Pons (tissue), 1 donor: ENCODE measurements at regions not wholly inside any gene's neighbourhood (a gene's known extent, or its start where the extent isn't known, plus 50 kb on each side); places are given as distances from the start of the nearest gene placed in this dataset.
"Not testable (repeated sequence)": the region's sequence is repeated elsewhere in the genome, so short reads cannot be mapped to it uniquely, and the experiment has no call there.

ENCODE experiments used
- DNase-seq: peaks from one replicate; pipeline ENCODE4 v3.0.0-alpha.2; 2016; ENCODE audit warnings: low spot score

DNA sequence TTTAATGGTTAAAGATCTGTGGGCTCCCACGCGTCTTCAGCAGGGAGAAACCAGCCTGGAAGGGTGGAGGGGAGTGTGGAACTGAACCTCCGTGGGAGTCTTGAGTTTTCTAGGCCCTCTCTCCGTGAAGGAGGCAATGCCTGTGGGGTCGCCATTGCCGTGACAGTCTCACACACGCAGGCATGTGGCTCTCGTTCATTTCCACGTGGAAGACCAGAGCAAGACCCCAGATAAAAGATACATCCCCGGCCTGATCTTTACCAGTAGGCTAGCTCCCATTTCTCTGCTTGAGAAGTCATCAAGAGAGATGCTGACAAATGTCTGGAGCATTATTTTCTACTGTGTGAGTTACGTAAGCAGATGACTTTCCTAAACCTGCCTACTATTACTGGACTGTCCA, 491.7 kb upstream of the LMO3 start:
- DNase-seq = no peak

DNA sequence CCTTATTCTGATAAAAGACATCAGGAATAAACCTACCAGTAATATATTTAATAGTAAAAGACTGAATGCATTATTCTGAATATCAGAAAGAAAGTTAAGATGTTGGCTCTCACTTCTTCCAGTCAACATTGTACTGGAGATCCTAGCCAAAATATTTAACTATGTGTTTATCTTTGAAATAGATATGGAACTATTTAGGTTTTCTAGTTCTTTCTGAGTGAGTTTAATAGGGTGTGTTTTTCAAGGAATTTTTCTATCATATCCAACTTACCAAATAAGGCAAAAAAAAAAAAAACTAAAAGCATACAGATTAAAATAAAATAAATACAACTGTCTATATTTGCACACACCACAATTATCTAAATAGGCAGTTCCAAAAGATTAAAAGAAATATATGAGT, 478.9 kb upstream of the LMO3 start:
- DNase-seq = no peak

DNA sequence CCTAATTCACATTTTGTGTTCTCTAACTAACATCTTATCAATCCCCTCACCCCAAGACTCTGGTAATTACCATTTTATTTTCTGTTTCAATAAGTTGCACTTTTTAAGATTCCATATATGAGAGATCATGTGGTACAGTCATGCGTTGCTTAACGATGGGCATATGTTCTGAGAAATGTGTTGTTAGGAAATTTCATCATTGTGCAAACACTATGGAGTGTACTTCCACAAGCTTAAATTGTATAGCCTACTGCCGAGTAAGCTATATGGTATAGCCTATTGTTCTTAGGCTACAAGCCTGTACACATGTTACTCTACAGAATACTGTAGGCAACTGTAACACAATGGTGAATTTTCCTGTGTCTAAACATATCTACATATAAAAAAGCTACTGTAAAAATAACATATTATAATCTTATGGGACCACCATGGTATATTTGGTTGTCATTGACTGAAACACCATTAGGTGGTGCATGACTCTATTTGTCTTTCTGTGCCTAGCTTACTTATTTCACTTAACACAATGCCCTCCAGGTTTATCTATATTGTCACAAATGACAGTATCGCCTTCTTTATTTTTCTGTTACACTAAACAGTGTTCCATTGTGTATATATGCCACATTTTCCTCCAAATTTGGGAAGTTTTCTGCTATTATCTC, 473.4 kb upstream of the LMO3 start:
- DNase-seq = no peak

DNA sequence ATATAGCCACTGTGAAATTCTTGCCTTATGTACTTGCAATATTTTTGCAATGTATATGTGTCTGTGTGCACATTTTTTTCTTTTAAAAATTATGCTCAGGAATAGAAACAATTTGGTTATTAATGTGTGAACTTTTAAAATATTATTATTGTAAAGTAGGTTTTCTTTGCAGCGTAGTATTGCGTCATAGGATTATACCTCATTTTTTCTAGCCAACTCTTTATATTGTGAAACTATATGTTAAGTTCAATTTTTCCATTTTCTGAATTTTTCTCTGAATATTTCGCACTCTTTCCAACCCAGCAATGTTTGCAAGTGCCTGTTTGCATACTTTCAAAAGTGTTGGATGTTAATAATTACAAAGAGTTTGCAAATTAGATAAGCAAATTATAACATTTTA, 471.6 kb upstream of the LMO3 start:
- DNase-seq = no peak

DNA sequence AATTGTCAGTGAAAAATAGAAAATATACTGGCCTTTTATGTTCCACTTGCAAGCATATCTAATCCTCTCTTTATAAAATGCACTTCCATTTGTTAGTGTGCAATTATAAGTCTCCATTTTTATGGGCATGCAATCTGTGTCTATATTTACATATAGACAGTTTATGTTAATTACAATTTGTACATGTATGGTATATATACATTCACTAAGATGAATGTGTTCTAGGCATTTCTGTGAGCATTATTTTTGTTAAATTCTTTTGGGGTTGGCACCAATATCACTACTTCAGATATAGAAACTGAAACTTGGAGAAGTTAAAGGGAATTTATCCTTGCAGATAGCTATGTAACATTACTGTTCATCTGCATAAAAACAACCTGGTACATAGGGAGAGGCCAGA, 470.8 kb upstream of the LMO3 start:
- no peak for DNase-seq

DNA sequence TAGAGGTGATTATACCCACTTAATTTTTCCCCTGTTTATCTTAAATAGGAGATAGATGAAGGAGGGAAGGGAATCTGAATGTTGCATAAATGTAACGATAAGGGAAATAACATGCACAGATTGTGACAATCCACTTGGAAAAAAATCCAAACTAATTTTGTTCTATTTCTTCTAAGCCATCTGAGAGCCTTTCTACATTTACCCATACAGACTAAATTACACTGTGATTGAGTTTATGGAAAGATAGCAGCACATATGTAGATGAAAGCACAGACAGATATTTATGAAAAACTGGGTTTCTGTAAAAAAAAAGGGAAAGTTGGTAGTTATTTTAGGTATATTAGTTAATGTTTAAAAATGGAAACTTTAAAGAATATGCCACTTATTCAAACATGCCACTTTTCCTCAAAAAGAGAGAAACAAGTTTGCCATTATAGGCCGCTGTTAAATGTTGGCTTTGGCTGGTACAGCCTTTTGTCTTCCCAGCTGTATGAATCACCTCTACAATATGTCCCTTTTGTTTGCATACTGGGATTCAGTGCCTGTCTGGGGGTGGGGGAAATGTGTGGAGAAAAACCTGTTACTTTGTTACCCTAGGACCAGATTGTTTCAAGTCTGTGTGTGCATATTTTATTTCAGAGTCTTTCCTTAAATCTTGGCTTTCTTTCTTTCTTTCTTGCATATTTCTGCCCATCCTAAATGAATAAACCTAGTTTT, 470.2 kb upstream of the LMO3 start:
- DNase-seq = no peak

DNA sequence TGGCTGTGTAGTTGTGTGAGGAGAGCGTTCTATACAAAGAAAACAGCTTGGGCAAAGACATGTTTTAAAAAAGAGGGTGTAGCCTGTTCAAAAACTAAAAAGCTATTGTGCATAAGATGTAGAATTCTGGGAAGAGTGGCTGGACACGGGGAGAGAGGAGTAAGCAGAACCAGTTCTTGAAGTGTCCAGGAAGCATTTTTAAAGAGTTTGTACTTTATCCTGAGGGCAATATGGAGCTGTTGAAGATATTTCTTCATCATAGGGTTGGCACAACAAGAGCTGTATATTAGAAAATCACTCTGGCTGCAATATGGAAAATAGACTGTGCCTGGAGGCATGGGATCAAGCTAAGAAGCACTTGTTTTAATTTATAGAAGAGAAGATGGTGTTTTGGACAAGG, 458.9 kb upstream of the LMO3 start:
- no peak for DNase-seq

DNA sequence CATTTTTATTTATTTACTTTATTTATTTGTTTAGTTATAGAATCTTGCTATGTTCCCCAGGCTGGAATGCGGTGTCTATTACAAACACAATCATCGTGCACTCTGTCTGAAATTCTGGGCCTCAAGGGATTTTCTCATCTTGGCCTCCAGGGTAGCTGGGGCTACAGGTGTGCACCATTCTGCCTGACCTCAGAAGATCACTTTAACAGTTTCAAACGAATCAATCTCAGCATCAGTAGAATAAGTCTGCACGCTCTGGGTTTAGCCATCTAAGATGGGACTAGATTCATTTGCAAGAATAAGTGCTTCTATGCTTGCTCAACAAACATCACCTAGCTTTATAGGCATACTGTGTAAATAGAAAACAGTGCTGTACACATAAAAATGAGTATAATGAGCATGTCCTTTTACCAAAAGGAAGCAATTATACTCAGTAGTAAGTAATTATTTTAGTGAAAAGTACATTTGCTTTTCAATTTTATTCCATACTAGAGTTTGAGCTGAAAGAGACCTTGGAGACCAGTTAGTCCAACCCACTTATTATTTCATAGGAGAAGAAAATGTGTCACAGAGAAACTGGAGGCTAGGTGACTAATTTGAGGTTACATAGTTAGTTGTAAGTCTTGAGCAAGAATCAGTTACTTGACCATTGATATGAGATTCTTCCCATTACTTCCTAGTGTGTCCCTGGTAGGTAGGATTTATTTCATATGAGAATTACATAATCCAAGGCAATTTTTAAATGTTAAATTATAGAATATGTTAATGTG, 456.5 kb upstream of the LMO3 start:
- no peak for DNase-seq

DNA sequence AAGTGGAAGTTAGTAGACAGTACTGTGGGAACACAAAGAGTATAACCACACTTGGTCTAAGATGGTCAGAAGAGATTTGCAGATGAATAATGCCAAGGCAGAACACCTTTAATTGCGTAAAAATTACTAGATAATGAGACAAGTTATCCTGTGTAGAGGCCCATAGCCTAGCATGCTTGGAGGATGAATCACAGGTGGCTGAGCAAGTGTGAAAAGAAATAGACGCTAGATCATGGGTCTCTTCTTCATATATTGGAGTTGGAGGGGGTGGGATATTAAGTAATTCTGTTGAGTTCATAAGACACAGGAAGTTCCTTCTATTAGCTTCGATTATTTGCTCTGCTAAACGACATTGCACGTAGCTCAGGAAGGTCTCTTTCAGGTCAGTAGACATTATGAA, 454.3 kb upstream of the LMO3 start:
- no peak for DNase-seq

DNA sequence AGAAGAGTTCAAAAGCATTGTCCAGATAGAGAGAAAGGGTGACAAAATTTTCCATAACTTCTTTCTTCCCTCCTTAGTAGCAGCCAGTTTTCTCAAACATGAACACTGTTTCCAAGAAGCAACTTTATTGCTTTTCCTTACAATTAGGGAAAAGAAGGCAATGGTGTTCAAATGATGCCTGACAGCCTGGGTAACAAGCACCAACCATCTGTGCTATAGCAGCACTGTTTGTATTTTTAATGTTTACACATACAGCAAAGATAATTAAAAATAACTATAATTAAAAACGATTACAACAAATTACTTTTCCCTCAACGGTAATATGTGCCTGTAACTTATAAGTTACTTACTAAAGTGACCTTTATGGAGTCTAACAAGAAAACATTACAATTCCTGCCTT, 450.6 kb upstream of the LMO3 start:
- DNase-seq = no peak

DNA sequence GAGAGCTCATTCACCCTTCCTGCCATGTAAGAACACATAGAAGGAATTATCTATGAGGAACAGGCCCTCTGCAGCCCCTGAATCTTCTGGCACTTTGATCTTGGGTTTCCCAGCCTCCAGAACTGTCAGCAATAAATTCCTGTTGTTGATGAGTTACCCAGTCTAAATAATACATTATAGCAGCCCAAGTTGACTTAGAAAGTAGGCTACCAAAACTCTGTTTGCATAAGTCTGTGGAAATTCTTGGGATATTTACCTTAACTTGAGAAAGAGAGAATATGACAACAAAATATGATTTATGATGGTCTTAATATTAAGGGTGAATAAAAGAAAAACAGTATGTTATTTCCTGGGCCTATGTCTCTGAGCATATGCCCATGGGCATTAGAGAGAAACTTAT, 433.0 kb upstream of the LMO3 start:
- no peak for DNase-seq

DNA sequence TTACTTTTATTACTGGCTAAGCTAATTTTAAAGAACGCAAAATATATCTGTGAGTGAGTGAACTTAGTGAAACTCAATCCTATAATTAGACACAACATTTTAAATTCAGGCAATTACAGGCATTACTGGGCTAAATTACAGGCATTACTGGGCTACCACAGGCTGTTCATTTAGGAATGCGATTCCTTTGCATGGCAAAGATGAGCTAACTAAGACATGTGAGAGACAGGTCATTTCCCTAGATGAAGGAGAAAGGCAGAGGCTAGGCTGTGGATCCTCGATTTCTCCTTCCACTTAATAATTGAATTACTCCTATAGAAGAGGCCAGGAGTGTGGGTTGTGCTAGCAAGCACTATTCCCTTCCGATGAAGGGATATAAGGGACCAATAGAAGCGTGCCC, 429.4 kb upstream of the LMO3 start:
- DNase-seq = no peak

DNA sequence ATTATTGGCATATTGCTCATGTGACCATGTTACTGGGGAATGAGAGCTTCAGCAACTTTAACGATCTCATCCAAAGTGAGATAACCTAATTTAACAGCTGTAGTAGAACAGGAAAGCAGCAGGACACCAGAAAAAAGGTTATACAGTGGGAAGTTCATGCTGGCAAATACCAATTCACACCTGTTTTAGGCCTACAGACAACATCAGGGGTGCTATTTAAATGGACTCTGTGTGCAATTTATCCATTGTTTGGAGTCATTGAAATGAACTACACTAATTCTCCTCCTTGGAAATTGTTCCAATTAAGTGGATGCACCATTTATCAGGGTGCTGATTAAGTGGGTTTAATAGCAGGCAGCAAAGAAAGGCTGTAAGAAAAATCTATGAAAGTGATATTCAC, 424.4 kb upstream of the LMO3 start:
- no peak for DNase-seq

DNA sequence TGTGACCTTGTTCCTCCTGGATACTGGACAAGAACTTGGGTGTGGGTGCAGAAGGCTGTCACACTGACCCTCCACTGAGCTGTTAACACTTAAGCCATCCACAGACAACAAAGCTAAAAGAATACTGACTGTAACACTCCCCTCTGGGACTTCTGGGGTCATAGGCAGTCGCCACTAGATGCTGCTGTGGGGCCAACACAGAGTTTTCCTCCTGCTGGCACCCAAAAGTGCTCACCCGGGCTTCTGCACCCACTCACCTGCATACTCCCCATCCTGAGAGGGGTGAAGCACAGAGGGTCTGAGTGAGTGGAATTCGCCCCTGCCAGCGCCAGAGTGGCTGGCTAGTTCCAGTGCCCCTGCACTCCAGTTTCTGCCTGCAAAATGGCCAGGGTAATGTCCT, 422.4 kb upstream of the LMO3 start:
- no peak for DNase-seq

DNA sequence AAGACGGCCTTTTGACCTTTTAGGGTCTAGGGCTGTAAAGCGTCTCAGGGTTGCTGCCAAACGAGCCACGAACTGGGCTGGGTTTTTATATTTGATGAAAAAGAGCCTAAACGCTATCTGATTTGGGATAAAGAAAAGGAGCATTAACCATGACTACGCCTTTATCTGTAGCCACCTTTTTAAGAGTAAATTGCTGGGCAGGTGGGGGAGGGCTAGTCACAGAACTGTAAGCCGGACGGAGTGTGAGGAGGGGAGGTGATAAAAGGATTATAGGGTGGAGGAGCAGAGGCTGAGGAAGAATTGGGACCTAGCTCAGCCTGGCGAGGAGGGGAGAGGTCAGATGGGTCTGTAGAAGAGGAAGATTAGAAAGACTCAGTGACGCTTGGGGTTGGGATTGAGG, 419.5 kb upstream of the LMO3 start:
- DNase-seq = not testable (repeated sequence)

DNA sequence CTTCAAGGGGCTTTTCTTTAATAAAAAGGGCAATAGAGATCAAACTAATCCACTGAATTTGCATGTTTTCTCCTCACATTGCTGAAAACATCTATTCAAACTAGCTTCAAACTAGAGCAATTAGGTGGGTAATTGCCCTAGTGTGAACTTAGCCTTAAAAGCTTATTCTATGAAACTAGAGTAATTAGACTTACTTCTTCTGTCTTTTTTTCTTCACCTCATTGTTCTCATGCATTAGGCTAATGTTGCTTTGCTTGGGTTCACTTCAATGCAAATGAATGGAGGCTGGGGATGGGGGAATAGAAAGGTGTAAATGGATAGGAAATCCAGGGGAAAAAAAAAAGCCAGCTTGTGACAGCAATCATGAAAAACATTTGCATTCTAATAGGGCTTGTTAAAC, 414.8 kb upstream of the LMO3 start:
- DNase-seq = no peak

DNA sequence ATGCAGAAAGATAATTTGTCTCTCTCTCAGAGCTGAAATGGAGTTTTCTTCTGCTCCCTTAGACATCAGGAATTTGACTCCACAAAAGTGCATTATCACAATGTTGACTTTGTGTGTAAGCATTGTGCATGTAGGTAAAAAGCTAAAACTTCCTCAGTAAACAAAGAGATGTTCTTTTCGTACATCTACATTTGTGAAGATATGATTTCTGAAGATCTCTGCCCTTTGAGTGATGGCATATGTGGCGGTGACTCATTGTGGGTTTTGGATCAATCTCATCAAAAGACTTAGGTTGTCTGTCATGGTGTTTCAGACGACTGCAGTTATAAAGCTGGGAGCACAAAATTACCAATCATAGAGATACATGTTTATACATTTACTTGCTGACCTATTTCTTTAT, 411.4 kb upstream of the LMO3 start:
- DNase-seq = no peak

DNA sequence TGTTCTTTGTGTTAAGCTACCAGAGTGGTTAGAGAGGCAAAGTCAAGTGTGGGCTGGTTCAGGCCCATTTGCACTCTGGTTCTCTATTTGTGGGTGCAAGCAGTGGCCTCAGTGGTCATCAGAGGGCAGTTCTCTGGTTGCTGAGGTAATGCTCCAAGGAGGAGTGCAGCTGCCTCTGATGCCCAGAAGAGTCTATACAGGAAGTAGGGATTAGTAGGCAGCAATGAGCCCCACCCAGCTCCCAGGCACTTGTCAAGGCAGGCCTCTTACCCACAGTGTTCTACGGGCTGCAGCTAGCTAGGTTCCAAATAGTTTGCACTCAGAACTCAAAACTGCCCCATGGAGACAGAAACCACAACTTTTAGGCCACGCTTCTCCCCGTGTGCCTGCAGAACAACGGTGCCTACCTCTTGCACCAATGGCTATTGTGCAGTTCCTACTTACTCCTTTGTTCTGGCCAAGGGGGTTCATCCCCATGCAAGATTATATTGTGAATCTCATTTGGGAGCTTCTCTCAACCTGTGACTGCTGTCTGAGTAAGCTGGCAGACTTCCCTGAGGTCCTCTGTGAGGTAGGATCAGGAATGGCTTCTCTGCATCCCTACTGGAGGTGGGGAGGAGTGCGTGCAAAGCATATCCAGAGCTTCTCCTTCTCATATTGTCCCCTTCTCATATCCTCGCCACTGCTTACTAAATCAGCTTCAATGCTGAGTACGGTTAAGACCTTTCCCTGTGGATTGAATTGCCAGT, 410.3 kb upstream of the LMO3 start:
- no peak for DNase-seq

DNA sequence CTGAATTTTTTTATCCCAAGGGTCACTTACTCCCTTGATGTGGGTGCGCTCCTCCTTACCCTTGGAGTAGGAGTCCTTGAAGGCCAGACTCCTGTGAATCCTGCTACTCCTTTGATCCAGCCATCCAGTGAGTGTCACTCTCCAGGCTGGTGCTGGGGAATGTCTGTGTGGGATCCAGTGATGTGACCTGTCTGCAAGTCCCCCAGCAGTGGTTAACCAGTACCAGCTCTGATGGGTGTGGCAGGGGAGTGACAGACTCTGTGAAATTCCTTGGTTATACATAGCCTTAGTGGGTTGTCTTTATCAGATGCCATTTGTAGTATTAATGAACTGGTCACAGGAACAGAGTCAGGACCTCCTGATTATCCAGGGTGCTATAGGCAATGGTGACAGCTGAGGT, 409.5 kb upstream of the LMO3 start:
- DNase-seq = no peak

DNA sequence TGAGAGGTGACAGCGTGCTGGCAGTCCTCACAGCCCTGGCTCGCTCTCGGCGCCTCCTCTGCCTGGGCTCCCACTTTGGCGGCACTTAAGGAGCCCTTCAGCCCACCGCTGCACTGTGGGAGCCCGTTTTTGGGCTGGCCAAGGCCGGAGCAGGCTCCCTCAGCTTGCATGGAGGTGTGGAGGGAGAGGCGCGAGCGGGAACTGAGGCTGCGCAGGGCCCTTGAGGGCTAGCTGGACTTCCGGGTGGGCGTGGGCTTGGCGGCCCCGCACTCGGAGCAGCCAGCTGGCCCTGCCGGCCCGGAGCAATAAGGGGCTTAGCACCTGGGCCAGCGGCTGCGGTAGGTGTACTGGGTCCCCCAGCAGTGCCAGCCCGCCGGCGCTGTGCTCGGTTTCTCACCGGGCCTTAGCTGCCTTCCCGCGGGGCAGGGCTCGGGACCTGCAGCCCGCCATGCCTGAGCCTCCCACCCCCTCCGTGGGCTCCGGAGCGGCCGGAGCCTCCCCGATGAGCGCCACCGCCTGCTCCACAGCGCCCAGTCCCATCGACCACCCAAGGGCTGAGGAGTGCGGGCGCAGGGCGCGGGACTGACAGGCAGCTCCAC, 401.6 kb upstream of the LMO3 start:
- not testable (repeated sequence) for DNase-seq

DNA sequence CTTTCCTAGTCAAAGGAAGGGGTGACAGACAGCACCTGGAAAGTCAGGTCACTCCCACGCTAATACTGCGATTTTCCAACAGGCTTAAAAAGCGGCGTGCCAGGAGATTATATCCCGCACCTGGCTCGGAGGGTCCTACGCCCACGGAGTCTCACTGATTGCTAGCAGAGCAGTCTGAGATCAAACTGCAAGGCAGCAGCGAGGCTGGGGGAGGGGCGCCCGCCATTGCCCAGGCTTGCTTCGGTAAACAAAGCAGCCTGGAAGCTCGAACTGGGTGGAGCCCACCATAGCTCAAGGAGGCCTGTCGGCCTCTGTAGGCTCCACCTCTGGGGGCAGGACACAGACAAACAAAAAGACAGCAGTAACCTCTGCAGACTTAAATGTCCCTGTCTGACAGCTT, 392.6 kb upstream of the LMO3 start:
- not testable (repeated sequence) for DNase-seq

DNA sequence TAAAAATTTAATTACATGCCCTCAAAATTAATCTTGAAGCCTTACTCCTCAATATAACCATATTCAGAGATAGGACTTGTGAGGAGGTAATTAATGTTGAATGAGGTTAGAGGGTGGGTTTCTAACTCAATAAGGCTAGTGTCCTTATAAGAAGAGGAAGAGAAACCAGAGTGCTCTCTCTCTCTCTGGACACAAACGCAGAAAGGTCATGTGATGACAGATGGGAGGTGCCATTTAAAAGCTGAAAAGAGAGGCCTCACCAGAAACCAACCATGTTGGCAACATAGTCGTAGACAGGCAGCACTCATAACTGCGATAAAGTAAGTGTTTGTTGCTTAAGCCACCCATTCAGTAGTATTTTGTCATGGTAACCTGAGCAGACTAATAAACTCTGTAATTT, 378.5 kb upstream of the LMO3 start:
- DNase-seq = no peak
